PC-9 (cell line): ENCODE measurements at regions not wholly inside any gene's neighbourhood (a gene's known extent, or its start where the extent isn't known, plus 50 kb on each side); places are given as distances from the start of the nearest gene placed in this dataset.

Experiments used
- BruUV-seq: library from RNA; stranded (reverse); fragments of 400-500 nt; replicated peaks from 2 replicates; lab custom pipeline; 2021; lab: Mats Ljungman, UMichigan
- CTCF ChIA-PET: fragments of 300-600 bp; sonication (Branson Sonifier 250); formaldehyde crosslinking; loops from one replicate; lab custom pipeline; 2022; ENCODE audit warnings: antibody characterized with exemption; lab: Charles Lee
- POLR2A ChIA-PET: fragments of 300-600 bp; sonication (Branson Sonifier 250); formaldehyde crosslinking; loops from one replicate; lab custom pipeline; 2022; ENCODE audit warnings: antibody characterized with exemption; ENCODE audit not compliant: unreplicated experiment; lab: Charles Lee
- DNase-seq, 2 experiments: peaks; one replicate each; pipeline versions ENCODE4 v3.0.0 to v3.0.0-alpha.2; 2015 to 2022; ENCODE audit warnings: mixed read lengths in 1 of 2
- H2AFZ ChIP-seq: fragments of 200-600 bp; sonication (generic); 2 replicates; pipeline ENCODE4 v1.8.1; 2017; ENCODE audit warnings: antibody characterized with exemption
- H3F3A ChIP-seq: fragments of 200-600 bp; sonication (generic); 2 replicates; pipeline ENCODE4 v1.8.1; 2017; ENCODE audit warnings: antibody characterized with exemption, mild to moderate bottlenecking, low read depth; ENCODE audit not compliant: insufficient read depth
- H3K27ac ChIP-seq: fragments of 200-600 bp; sonication (generic); 2 replicates; pipeline ENCODE4 v1.6.1; 2016; ENCODE audit warnings: mixed run types
- H3K27me3 ChIP-seq: fragments of 200-600 bp; sonication (generic); 2 replicates; pipeline ENCODE4 v1.6.1; 2016; ENCODE audit warnings: low read depth, mixed run types; ENCODE audit not compliant: insufficient read depth
- H3K36me3 ChIP-seq: fragments of 200-600 bp; sonication (generic); 2 replicates; pipeline ENCODE4 v1.6.1; 2016; ENCODE audit warnings: low read depth, mixed run types
- H3K4me1 ChIP-seq: fragments of 200-600 bp; sonication (generic); replicated peaks from 2 replicates; pipeline ENCODE4 v1.6.1; 2016; ENCODE audit warnings: mixed run types; ENCODE audit not compliant: insufficient read depth
- H3K4me2 ChIP-seq: fragments of 200-600 bp; sonication (generic); 2 replicates; pipeline ENCODE4 v1.6.1; 2017; ENCODE audit warnings: mixed run types
- H3K4me3 ChIP-seq: fragments of 200-600 bp; sonication (generic); 2 replicates; pipeline ENCODE4 v1.6.1; 2016; ENCODE audit warnings: mixed run types
- H3K79me2 ChIP-seq: fragments of 200-600 bp; sonication (generic); 2 replicates; pipeline ENCODE4 v1.6.1; 2017; ENCODE audit warnings: low read depth, mixed run types
- H3K9me2 ChIP-seq: fragments of 200-600 bp; sonication (generic); 2 replicates; pipeline ENCODE4 v1.8.1; 2017; ENCODE audit warnings: mild to moderate bottlenecking; ENCODE audit not compliant: insufficient read depth
- H3K9me3 ChIP-seq: fragments of 200-600 bp; sonication (generic); 2 replicates; pipeline ENCODE4 v1.8.1; 2016; ENCODE audit warnings: low read depth; ENCODE audit not compliant: insufficient read depth
- H4K20me1 ChIP-seq: fragments of 200-600 bp; sonication (generic); 2 replicates; pipeline ENCODE4 v1.8.1; 2017; ENCODE audit not compliant: insufficient read depth
- CTCF ChIP-seq: fragments of 200-600 bp; sonication (generic); conservative IDR thresholded peaks from 2 replicates; pipeline ENCODE4 v1.6.1; 2017; ENCODE audit warnings: mixed run types, antibody characterized with exemption, mild to moderate bottlenecking, moderate library complexity
- EZH2 ChIP-seq: fragments of 200-600 bp; sonication (generic); IDR thresholded peaks from 2 replicates; pipeline ENCODE4 v1.8.0; 2017; ENCODE audit warnings: antibody characterized with exemption, low read depth
- intact Hi-C: fragments of 100-400 bp; cut with micrococcal nuclease; formaldehyde crosslinking; loops from one replicate; pipeline ENCODE4 v1.10.0; 2022; ENCODE audit not compliant: unreplicated experiment

- DNase-seq, result no peak
- Histone ChIP-seq H3K4me2 (no peak overlapping the region), H3K9me3 (no peaks in the 10 kb centered on the region), H4K20me1 (no peaks in the 10 kb centered on the region), H3K36me3 (no peaks in the 10 kb centered on the region), H3F3A (no peaks in the 10 kb centered on the region), H3K27me3 (peaks cover 10% of the 10 kb centered on the region), H2AFZ (no peak overlapping the region), H3K27ac (no peak overlapping the region), H3K9me2 (no peaks in the 10 kb centered on the region), H3K79me2 (no peaks in the 10 kb centered on the region), H3K4me1 (no peaks in the 10 kb centered on the region), H3K4me3 (no peak overlapping the region)
- POLR2A ChIA-PET, result no interaction called here
- intact Hi-C loops, result no loop called here
- no peak for TF ChIP-seq EZH2
- no peak for TF ChIP-seq CTCF
- no TSS peak for BruUV-seq
- CTCF ChIA-PET, result no interaction called here
These were observed 490.3 kb downstream of the BUD13 start for GRCh38 chr11:116282481-116282880.

GRCh38 chr11:116281173-116282160 is 491.3 kb downstream of the BUD13 start:
- H3K9me3 ChIP-seq, result no peaks in the 10 kb centered on the region
- no peaks in the 10 kb centered on the region for H3K9me2 ChIP-seq
- intact Hi-C loops, result no loop called here
- TF ChIP-seq EZH2 (no peak), CTCF (peak; percentile 34; the same call in 1 of the 2 replicates)
- ChIA-PET POLR2A (no interaction called here), CTCF (no interaction called here)
- no TSS peak for BruUV-seq
- H3K4me1 ChIP-seq, result no peaks in the 10 kb centered on the region
- H3K4me3 ChIP-seq, result no peak overlapping the region
- no peaks in the 10 kb centered on the region for H3K79me2 ChIP-seq
- DNase-seq, result no peak
- H2AFZ ChIP-seq, result no peak overlapping the region
- no peaks in the 10 kb centered on the region for H4K20me1 ChIP-seq
- no peaks in the 10 kb centered on the region for H3K36me3 ChIP-seq
- no peak overlapping the region for H3K27ac ChIP-seq
- no peaks in the 10 kb centered on the region for H3F3A ChIP-seq
- peaks cover 10% of the 10 kb centered on the region for H3K27me3 ChIP-seq
- no peak overlapping the region for H3K4me2 ChIP-seq

DNA sequence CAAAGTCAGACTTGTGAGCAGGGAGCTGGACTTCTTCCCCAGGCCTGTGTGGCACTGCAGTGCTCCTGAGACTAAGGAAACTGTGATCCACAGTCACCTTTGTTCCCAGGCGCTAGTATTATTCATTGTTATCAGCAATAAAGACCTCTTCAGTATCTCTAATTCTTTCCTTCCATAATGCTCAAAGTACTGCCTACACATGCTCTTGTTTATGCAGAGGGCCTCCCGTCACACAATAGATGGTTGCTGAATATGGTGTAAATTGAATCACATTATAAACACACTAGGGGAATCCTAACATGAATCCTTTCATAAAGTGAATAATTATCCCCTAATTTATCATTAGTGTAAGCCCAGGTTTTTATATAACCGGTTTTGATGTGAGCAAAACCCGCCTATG is 493.3 kb downstream of the BUD13 start:
- Histone ChIP-seq H3K27me3 (peaks cover 18% of the 10 kb centered on the region), H3K4me1 (no peaks in the 10 kb centered on the region), H3F3A (no peaks in the 10 kb centered on the region), H3K9me2 (no peaks in the 10 kb centered on the region), H3K79me2 (no peaks in the 10 kb centered on the region), H3K27ac (no peak overlapping the region), H3K9me3 (no peaks in the 10 kb centered on the region), H3K4me3 (no peak overlapping the region), H4K20me1 (no peaks in the 10 kb centered on the region), H3K36me3 (no peaks in the 10 kb centered on the region), H3K4me2 (no peak overlapping the region), H2AFZ (no peak overlapping the region)
- DNase-seq, result no peak
- TF ChIP-seq EZH2, result no peak
- no peak for TF ChIP-seq CTCF
- ChIA-PET POLR2A (no interaction called here), CTCF (no interaction called here)
- no TSS peak for BruUV-seq
- intact Hi-C loops, result loop anchor here (10.0 kb wide), 1 partner anchor 955 kb away; no protein-coding TSS in a partner anchor
